Ovary (tissue), 3 donors: ENCODE measurements at regions not wholly inside any gene's neighbourhood (a gene's known extent, or its start where the extent isn't known, plus 50 kb on each side); places are given as distances from the start of the nearest gene placed in this dataset.

Source experiments
- CTCF ChIP-seq, 3 donors: fragments of 450-650 bp in 2 of 3; fragments of 200-600 bp in 1 of 3; IDR thresholded peaks; one replicate each; pipeline versions ENCODE4 v1.5.1 to v1.8.0; 2016 to 2022; ENCODE audit warnings: antibody characterized with exemption in 3 of 3, mild to moderate bottlenecking in 1 of 3
- EP300 ChIP-seq: sonication (generic); formaldehyde crosslinking; IDR thresholded peaks from one replicate; pipeline ENCODE4 v1.6.1; 2017; ENCODE audit warnings: antibody characterized with exemption
- POLR2A ChIP-seq: fragments of 450-650 bp; IDR thresholded peaks from one replicate; pipeline ENCODE4 v1.6.1; 2017; ENCODE audit warnings: antibody characterized with exemption, mild to moderate bottlenecking, moderate library complexity
- donor health status: DM: no; HTN: no; CAD: no.

DNA sequence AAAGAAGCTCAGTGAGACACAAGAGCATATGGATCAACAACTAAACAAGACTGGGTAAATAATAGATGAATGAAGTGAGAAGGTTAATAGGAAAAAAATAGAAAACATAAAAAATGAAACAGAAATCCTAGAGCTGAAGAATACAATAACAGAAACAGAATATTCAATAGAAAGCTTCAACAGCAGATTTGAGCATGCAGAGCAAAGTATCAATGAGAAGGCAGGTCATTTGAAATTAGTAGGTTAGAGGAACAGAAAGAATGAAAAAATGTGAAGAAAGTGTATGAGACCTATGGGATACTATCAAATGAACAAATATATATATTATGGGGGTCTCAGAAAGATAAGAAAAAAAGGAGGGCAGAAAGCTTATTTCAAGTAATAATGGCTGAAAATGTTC, 362.9 kb upstream of the POU3F2 start:
- no peak for TF ChIP-seq CTCF (IDR thresholded peaks at IDR 0.05)
- no peak for TF ChIP-seq POLR2A
- no peak for TF ChIP-seq EP300
